Activated CD8-positive, alpha-beta memory T cell treated with anti-CD3 and anti-CD28 coated beads, Interleukin-2, amount 50 U/mL, for 48 hours (primary cell): ENCODE measurements at regions not wholly inside any gene's neighbourhood (a gene's known extent, or its start where the extent isn't known, plus 50 kb on each side); places are given as distances from the start of the nearest gene placed in this dataset.
"Not testable (repeated sequence)": the region's sequence is repeated elsewhere in the genome, so short reads cannot be mapped to it uniquely, and the experiment has no call there.

ENCODE experiments used
- DNase-seq: peaks from one replicate; pipeline ENCODE4 v3.0.0-alpha.2; 2020

DNA sequence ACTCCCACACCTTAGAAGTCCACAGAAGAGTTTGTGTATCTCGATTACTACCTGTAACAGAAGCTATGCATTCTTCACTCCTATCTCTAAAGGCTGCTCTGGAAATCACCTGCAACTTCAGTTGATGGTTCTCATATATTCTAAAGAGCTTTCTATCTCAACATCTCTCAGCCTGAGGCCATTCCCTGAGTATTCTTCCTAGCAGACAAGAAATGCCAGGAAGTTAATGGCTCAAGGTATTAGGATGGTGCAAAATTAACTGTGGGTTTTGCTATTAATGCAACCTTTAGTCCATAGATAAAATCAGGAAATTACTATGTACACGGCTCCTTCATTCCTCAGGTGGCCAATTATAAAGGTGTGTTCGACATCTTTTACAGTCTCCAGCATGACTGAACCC is 290.1 kb downstream of the ZNF716 start:
- not testable (repeated sequence) for DNase-seq

DNA sequence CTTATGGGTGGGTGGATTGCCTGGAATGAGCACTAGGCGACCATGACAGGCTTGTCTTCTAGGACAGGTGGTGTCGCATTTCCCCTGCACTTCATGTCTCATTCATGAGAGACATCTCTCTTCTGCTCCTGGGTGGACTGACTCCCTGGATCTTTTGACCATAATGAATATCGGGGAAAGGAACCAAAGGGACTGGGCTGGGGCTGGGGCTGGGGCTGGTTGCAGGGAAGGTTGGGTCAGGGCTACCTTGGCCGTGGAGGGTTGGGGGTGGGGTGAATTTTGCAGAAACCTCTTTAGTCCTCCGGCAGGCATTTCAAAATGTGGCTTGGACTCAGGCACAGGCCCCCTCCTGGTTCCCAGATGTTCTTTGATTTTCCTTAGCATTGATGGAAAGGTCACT is 319.2 kb downstream of the ZNF716 start:
- DNase-seq, result no peak

DNA sequence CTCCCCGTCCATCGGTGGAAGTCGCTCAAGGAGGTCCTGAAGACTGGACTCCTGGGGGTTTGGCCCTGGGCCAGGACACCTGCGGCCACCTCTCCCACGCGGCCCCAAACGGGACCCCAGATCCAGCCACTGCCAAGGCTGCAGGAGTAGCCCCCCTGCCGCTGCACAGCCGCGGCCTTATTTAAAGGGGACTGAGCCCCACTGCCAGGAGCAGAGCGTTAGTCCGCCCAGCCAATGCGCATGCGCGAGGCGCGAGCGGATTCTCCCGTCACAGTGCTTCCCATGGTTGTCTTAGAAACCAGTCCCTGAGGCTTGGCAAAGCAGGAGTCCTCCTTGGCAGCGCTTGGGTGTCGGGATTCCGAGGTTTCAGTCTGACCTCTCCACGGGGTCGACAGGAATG is 320.0 kb downstream of the ZNF716 start:
- DNase-seq, result no peak

DNA sequence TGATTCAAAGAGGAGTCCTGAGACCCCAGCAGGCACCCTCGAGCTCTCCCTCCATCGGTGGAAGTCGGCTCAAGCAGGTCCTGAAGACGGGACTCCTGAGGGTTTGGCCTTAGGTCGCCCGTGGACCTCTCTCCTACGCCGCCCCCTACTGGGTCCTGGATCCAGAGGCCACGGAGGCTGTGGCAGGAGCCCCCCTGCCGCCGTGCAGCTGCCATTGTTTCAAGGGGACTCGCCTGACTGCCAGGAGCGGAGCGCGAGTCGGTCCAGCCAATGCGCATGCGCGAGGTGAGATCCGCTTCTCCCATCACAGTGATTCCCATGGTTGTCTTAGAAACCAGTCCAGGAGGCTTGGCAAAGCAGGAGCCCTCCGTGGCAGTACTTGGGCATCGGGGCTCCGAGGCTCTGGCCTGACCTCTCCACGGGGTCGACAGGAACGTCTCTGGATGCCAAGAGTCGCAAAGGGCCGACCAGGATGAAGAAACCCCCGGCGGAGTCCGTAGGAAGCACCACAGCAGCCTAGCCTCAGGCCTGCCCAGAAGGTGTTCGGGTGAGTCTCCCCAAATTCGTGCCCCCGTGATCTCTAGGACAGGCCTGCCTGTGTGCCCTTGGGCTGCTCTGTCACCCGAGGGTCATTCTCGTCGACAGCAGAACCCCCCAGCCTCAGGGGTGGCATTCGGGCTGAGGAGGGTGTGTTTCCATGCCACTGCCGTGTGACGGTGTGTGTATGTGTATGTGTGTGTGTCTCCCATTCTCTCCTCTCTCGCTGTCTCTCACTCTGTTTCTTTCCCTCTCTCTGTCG is 322.3 kb downstream of the ZNF716 start:
- no peak for DNase-seq

DNA sequence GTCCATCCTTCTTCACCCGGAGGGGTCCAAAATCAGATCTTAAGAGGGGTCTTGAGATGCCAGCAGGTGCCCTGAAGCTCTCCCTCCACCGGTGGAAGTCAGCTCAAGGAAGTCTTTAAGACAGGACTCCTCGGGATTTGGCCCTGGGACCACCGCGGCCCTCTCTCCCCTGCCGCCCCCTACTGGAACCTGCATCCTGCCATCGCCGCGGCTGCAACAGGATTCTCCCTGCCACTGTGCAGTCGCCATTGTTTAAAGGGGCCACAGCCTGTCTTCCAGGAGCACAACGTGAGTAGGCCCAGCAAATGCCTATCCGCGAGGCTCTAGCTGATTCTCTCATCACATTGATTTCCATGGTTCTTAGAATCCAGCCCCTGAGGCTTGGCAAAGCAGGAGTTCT is 324.3 kb downstream of the ZNF716 start:
- DNase-seq, result no peak

DNA sequence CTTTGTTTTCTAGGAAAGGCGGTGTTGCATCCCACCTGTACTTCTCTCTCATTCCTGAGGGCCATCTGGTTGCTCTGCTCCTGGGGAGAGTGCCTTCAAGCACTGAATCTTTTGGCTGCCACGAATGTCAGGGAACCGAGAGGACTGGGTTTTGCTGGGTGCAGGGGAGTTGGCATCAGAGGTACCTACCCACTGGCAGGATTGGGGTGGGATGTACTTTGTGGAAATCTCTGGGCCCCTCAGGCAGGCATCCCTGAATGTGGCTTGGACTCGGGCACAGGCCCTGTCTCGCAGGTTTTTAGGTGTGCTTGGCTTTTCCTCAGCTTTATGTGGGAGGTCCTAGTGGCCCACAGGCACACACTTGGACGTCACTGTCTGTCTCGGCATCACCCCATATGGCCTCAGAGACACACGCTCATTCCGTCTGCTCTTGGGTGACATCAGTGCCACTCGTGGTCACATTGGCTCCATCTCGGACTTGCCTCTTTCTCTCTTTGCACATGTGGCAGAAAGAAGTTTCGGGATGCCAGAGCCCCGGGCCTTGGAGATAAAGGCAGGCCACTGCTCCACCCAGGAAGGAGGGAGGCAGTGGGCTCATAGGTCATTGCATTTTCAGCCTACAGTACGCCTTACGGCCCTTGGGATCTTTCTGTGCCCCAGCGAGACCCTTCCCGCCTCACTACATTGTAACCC is 325.6 kb downstream of the ZNF716 start:
- no peak for DNase-seq

DNA sequence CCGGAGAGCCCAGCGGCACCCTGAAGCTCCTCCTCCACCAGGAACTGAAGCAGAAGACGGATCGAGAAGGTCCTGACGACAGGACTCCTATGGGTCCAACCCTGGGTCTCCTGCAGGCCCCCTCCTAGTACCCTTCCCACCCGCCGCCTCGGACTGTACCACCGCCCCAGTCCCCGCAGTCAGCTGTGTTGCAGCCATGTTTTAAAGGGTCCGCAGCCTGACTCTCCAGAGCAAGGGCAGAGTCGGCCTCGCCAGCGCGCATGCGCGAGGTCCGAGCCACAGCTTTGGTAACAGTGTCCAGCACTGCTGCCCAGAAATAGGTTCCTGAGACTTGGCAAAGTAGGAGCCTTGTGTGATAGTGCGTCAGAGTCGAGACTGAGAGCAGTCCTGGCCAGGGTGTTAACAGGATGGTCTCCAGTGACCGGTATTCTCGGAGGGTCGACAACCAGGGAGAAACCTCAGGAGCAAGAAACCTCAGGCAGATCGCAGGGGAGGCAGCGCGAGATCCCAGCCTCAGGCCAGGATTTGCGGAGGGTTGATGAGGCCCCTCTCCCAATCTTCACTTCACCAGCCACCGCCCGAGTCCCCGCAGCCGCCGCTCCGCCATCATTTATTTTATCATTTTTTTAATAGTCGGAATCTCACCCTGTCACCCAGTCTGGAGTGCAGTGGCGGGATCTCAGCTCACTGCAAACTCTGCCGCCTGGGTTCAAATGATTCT is 326.3 kb downstream of the ZNF716 start:
- DNase-seq, result not testable (repeated sequence)

DNA sequence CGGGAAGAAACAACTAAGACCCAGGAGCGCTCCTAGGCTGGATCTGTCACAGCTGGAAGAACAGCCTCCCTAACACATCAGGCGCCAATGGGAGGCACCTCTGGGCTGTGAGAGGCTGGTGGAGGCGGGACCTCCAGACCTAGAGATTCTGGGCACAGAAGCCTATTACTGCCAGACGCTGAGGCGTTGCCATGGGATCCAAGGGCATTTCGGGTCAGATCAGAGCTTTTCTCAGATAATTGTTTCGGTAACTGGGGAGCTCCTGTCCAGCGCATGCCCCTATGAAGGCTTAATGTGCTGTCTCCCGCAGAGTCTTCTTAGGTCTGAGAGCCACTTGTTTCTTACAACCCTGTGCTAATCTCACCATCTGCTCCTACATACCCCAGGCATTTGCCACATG is 339.2 kb downstream of the ZNF716 start:
- no peak for DNase-seq

DNA sequence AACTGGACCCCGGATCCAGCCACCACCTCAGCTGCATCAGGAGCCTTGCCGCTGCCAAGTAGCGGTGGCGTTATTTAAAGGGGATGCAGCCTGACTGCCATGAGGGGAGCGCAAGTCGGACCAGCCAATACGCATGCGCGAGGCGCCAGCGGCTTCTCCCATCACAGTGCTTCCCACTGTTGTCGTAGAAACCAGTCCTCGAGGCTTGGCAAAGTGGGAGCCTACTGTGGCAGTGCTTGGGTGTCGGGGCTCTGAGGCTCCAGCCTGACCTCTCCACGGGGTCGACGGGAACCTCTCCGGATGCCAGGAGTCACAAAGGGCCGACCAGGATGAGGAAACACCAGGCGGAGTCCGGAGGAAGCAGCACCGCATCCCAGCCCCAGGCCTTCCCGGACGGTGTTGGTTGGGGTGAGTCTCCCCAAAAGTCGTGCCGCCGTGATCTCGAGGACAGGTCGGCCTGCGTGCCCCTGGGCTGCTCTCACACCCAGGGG is 369.6 kb downstream of the ZNF716 start:
- DNase-seq, result no peak

DNA sequence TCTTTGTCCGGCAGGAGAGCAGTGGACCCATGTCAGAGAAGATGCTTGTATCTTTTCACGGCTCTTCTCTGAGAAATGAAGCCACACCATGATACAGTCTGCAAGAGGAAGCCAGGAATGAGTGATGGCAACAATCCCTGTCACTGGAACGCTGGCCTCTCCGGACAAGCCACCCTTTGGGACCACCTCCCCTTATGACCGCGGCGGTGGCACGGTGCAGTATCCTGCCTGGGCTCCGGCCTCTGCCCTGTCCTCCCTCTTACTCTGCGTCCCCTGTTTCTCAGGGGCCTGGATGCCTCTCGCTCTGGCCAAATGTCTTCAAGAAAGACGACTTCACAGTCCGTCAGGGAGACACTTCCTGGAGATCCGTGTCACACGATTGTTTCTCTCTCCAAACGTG is 370.5 kb downstream of the ZNF716 start:
- no peak for DNase-seq

DNA sequence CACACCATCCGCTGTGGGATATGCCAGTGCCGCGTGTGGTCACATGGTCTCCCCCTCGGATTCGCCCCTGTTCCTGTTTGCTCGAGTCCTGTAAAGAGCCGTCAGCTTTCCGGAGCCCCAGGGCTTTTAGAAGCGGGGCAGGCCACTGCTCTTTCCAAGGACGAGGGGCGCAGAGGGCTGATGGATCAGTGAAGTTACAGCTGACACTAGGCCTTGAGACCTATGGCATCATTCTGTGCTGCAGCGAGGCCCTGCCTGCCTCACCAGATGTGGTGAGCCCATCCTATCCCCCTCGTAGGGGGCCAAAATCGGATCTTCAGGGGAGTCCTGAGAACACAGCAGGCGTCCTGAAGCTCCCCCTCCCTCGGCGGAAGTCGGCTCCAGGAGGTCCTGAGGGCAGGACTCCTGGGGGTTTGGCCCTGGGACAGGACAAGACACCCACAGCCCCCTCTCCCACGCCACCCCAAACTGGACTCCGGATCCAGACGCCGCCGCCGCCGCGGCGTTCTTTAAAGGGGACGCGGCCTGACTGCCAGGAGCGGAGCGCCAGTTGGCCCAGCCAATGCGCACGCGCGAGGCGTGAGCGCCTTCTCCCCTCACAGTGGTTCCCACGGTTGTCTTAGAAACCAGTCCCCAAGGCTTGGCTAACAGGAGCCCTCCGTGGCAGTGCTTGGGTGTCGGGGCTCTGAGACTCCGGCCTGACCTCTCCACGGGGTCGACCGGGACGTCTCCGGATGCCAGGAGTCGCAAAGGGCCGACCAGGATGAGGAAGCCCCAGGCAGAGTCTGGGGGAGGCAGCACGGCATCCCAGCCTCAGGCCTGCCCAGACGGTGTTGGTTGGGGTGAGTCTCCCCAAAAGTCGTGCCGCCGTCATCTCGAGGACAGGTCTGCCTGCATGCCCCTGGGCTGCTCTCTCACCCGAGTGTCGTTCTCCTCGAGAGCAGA is 371.7 kb downstream of the ZNF716 start:
- DNase-seq, result no peak

DNA sequence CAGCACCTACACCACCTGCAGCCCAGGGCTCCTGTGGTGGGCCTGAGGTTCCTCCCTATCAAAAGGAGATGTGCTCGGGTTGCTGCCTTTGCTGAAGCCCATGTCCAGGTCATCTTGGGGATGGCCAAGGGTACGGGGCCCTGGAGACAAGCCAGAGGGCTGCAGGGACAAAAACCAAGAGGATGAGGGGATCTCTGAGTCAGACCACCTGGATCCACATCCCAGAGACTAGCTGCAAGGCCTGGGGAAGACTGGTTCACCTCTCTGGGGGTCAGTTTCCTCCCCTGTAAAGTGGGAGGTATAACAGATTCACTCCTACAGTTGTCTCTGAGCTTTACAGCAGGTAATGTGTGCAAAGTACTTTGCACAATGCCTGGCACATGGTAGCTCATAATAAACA is 376.6 kb downstream of the ZNF716 start:
- not testable (repeated sequence) for DNase-seq

DNA sequence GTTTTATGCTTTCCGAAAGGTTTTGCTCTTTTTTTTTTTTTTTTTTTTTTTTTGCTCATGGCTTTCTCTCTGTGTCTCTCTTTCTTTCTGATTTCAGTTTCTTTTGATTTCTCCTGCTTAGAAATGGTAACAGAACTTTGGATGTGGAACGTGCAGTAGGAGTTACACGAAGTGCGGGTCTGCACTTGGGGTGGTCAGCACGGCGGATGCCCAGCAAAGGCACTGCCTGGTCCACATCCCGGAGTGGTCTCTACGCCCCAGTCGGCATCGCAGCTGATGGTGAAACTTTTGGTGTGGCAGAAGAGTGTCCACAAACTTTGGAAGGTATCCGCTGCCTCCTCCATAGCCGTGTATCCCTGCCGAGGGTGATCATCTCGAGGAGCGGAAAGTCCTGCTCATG is 385.2 kb downstream of the ZNF716 start:
- DNase-seq, result not testable (repeated sequence)

DNA sequence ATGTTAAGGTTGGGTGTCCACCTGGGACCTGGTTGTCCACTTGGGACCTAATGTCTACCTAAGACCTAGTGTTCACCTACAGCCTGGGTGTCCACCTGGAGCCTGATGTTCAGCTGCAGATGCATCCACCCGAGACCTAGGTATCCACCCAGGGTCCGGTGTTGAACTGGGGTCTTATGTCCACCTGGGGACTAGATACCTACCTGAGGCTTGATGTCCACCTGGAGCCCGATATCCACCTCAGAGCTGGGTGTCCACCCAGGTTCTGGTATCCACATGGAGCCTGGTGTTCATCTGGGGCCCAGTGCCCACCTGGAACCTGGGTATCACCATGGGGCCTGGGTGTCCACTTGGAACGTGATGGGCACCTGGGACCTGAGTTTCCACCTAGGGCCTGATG is 389.2 kb downstream of the ZNF716 start:
- not testable (repeated sequence) for DNase-seq

DNA sequence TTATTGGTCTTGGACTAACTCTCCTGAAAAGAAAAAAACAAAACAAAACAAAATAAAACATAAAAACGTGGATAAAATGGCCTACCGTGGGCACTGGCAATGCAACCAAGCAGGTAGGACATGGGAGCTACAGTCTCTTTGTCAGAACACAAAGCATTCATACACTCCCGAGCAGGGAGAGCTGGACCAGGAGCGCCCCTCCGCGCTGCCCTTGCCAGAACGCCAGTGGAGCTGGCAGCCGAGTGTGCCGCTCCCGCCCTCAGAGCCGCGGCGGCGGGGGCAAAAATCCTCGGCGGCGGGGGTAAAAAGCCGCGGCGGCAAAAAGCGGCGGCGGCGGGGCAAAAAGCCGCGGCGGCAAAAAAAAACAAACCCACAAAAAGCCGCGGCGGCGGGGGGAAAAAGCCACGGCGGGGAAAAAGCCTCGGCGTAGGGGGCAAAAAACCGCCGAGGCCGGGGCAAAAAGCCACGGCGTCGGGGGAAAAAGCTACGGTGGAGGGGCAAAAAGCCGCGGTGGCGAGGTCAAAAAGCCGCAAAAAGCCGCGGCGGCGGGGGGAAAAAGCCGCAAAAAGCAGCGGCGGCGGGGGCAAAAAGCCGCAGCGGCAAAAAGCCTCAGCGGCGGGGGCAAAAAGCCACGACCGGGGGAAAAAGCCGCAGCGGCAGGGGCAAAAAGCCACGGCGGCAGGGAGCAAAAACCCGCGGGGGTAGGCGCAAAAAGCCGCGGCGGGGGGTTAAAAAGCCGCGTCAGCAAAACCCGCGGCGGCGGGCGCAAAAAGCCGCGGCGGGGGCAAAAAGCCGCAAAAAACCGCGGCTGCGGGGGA is 418.1 kb downstream of the ZNF716 start:
- DNase-seq, result no peak

DNA sequence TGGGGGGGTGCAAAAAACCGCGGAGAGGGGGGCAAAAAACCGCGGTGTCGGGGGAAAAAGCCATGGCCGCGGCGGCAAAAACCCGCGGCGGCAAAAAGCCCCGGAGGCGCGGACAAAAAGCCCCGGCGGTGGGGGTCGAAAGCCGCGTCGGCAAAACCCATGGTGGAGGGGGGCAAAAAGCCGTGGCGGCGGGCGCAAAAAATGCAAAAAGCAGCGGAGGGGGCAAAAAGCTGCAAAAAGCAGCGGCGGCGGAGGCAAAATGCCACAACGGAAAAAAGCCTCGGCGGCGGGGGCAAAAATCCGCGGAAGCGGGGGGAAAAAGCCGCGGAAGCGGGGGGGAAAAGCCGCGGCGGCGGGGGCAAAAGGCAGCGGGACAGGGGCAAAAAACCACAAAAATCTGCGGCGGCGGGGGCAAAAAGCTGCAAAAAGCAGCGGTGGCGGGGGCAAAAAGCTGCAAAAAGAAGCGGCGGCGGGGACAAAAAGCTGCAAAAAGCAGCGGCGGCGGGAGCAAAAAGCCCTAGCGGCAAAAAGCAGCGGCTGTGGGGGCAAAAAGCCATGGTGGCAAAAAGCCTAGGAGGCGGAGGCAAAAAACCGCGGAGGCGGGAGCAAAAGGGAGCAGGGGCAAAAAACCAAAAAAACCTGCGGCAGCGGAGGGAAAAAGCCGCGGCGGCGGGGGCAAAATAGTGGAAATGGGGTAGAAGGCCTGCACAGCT is 418.9 kb downstream of the ZNF716 start:
- peak; percentile 40 for DNase-seq
